ENCODE measurements at regions not wholly inside any gene's neighbourhood (a gene's known extent, or its start where the extent isn't known, plus 50 kb on each side); places are given as distances from the start of the nearest gene placed in this dataset.
"Not testable (repeated sequence)": the region's sequence is repeated elsewhere in the genome, so short reads cannot be mapped to it uniquely, and the experiment has no call there.

GRCh38 chr1:174090471-174090870 is 68.3 kb upstream of the RC3H1 start:
- DNase-seq (no peak), ATAC-seq (no peak)
- Histone ChIP-seq H3K4me3 (no peak overlapping the region), H3K27ac (no peak overlapping the region), H3K36me3 (no peaks in the 10 kb centered on the region), H3K4me1 (no peaks in the 10 kb centered on the region), H3K9me3 (peaks cover 0 to 23% (median 0%) of the 10 kb centered on the region in 11 donors), H3K27me3 (no peaks in the 10 kb centered on the region)
- WGBS, 2 donors = 82 to 85% methylated on average over 3 of the region's 3 CpGs
- TF ChIP-seq CTCF (IDR thresholded peaks at IDR 0.05) = no peak
- intact Hi-C loops (cut with DNase I) = loop anchor here in 5 of 10 donors (5.0 to 10.0 kb wide), 3 partner anchors 122 to 127 kb away; no protein-coding TSS in a partner anchor

DNA sequence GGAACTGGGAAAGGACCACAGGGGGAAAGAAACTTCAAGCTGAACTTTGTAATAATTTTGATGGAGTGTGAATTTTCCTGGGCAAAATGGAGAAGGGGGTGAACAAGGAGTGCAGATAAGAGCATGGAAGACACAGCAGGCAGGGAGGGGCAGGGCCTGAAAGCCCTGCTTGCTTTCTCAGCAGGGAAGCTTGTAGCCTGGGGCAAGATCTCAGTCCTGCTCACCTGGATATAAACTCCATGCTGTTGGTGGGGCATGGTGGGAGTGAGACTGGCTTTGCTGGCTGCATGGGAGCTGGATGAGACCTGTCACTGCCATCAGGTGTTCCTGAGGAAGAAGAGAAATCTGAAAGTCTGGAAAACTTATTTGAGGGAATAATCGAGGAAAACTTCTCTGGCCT is 58.7 kb upstream of the RC3H1 start:
- H3K27me3 ChIP-seq = no peaks in the 10 kb centered on the region
- no peak for ATAC-seq
- H3K27ac ChIP-seq = no peak overlapping the region
- H3K4me3 ChIP-seq = no peak overlapping the region
- H3K9me3 ChIP-seq = peaks cover 0 to 16% (median 0%) of the 10 kb centered on the region in 11 donors
- H3K4me1 ChIP-seq = no peaks in the 10 kb centered on the region
- no peak for TF ChIP-seq CTCF (IDR thresholded peaks at IDR 0.05)
- intact Hi-C loops (cut with DNase I) = no loop called here
- WGBS, 2 donors = 79 to 89% methylated on average over 1 of the region's 1 CpG
- no peak for DNase-seq
- H3K36me3 ChIP-seq = no peaks in the 10 kb centered on the region

DNA sequence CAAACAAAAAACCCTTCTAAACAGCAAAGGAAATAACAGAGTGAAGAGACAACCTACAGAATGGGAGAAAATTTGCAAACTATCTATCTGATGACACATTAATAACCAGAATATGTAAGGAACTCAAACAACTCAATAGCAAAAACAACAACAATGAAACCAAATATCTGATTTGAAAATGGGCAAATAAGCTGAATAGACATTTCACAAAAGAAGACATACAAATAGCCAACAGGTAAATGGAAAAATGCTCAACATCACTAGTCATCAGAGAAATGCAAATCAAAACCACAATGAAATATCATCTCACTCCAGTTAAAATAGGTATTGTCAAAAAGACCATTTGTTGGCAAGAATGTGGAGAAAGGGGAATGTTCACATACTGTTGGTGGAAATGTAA is 57.6 kb upstream of the RC3H1 start:
- no peak for ATAC-seq
- intact Hi-C loops (cut with DNase I) = loop anchor here in 4 of 10 donors (10.0 kb wide), 5 partner anchors 85 to 655 kb away; no protein-coding TSS in a partner anchor

DNA sequence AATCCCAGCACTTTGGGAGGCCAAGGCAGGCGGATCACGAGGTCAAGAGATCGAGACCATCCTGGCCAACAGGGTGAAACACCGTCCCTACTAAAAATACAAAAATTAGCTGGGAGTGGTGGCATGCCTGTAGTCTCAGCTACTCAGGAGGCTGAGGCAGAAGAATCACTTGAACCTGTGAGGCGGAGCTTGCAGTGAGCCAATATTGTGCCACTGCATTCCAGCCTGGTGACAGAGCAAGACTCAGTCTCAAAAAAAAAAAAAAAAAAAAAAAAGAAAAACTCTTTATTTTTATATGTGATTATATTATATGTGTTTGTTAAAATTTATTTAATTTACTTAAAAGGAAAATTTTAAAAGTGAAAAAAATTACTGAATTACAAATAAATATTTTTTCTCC is 56.8 kb upstream of the RC3H1 start:
- H3K4me1 ChIP-seq, H3K9me3 ChIP-seq, H3K27me3 ChIP-seq, H3K36me3 ChIP-seq, H3K27ac ChIP-seq, ATAC-seq, H3K4me3 ChIP-seq, DNase-seq: not testable (repeated sequence)
- 94 to 95% methylated on average over 5 of the region's 5 CpGs for WGBS, 2 donors
- intact Hi-C loops (cut with DNase I) = loop anchor here in 4 of 10 donors (10.0 kb wide), 5 partner anchors 84 to 654 kb away; no protein-coding TSS in a partner anchor

More for the DNA sequence above, 57.6 kb upstream of the RC3H1 start:
- TF ChIP-seq CTCF (IDR thresholded peaks at IDR 0.05) = no peak
- Histone ChIP-seq H3K9me3 (peaks cover 0 to 9% (median 0%) of the 10 kb centered on the region in 11 donors), H3K27ac (no peak overlapping the region), H3K4me1 (peaks cover 0 to 5% (median 0%) of the 10 kb centered on the region in 9 donors), H3K36me3 (no peaks in the 10 kb centered on the region), H3K27me3 (no peaks in the 10 kb centered on the region), H3K4me3 (no peak overlapping the region)
- DNase-seq = no peak

DNA sequence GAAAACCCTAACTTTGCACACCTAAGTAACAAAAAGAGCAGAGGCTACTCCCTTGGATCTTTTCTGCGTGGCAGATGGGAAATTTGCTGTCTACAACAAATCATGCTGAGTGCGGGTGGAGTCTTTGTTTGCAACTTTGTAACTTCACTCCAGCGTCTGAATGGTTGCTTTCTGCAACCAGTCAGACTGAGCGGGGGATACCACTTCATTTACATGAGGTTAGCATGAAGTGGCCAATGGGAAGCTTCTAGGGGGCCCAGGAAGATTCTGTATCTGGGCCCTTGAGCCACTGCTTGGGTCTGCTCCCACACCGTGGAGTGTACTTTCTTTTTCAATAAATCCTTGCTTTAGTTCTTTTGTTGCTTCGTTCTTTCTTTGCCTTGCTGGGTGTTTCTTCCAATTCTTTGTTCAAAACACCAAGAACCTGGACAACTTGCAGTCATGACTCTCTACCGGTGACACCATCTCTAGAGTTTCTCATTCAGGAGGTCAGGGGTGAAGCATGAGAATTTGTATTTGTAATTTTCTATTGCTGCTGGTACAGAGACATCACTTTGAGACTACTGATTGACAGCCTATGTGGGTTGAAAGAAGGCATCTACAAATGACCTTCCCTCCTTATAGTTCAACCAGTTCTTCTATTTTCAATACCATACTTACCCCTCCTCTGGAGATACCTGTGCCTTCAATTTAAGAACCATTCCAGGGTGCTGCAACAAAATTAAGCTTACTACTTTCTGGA is 55.8 kb upstream of the RC3H1 start:
- ATAC-seq (no peak), DNase-seq (no peak)
- Histone ChIP-seq H3K9me3 (peaks cover 0 to 9% (median 0%) of the 10 kb centered on the region in 11 donors), H3K4me3 (no peak overlapping the region), H3K36me3 (no peaks in the 10 kb centered on the region), H3K27me3 (no peaks in the 10 kb centered on the region), H3K4me1 (peaks cover 0 to 5% (median 0%) of the 10 kb centered on the region in 9 donors), H3K27ac (no peak overlapping the region)
- intact Hi-C loops (cut with DNase I) = loop anchor here in 4 of 10 donors (10.0 kb wide), 5 partner anchors 83 to 653 kb away; no protein-coding TSS in a partner anchor
- TF ChIP-seq CTCF (IDR thresholded peaks at IDR 0.05) = no peak
- 65 to 67% methylated on average over 7 of the region's 7 CpGs for WGBS, 2 donors

Data from heart right ventricle (tissue), 16 donors.